DND-41 (cell line): ENCODE measurements at regions not wholly inside any gene's neighbourhood (a gene's known extent, or its start where the extent isn't known, plus 50 kb on each side); places are given as distances from the start of the nearest gene placed in this dataset.
"Not testable (repeated sequence)": the region's sequence is repeated elsewhere in the genome, so short reads cannot be mapped to it uniquely, and the experiment has no call there.

Experiments used
- ATAC-seq: fragments of 200-7000 bp; cut with Tn5 transposase; 3 replicates; pipeline ENCODE4 v1.9.1; 2021; ENCODE audit warnings: low read depth; ENCODE audit not compliant: insufficient read depth
- DNase-seq: peaks from one replicate; pipeline ENCODE4 v3.0.0-alpha.2; 2020
- H2AFZ ChIP-seq: 2 replicates; pipeline ENCODE4 v1.6.0; 2012; ENCODE audit warnings: low read depth, low read length
- H3K27ac ChIP-seq: 2 replicates; pipeline ENCODE4 v1.5.1; 2012; ENCODE audit warnings: low read length, inconsistent platforms
- H3K27me3 ChIP-seq: fragments of 200-600 bp; sonication (generic); 2 replicates; pipeline ENCODE4 v1.6.0; 2012; ENCODE audit warnings: low read length, mild to moderate bottlenecking, inconsistent platforms; ENCODE audit not compliant: insufficient read depth, poor library complexity
- H3K36me3 ChIP-seq: 2 replicates; pipeline ENCODE4 v1.5.1; 2012; ENCODE audit warnings: low read length, inconsistent platforms; ENCODE audit not compliant: insufficient read depth
- H3K4me1 ChIP-seq: 2 replicates; pipeline ENCODE4 v1.5.1; 2012; ENCODE audit warnings: mild to moderate bottlenecking, low read length; ENCODE audit not compliant: insufficient read depth
- H3K4me2 ChIP-seq: 2 replicates; pipeline ENCODE4 v1.6.0; 2012; ENCODE audit warnings: mild to moderate bottlenecking, moderate library complexity, low read length, inconsistent platforms; ENCODE audit not compliant: insufficient read depth
- H3K4me3 ChIP-seq, 2 experiments: fragments of 200-600 bp in 1 of 2; shearing (Covaris generic) in 1 of 2; 2 replicates each; pipeline ENCODE4 v1.5.1; 2012 to 2016; ENCODE audit warnings: inconsistent platforms in 2 of 2, low read length in 2 of 2, mild to moderate bottlenecking in 2 of 2, low read depth in 1 of 2, moderate library complexity in 1 of 2
- H3K79me2 ChIP-seq: 2 replicates; pipeline ENCODE4 v1.6.0; 2012; ENCODE audit warnings: low read length, inconsistent platforms; ENCODE audit not compliant: insufficient read depth
- H3K9ac ChIP-seq: 2 replicates; pipeline ENCODE4 v1.6.0; 2012; ENCODE audit warnings: low read depth, mild to moderate bottlenecking, inconsistent platforms, low read length, moderate library complexity
- H3K9me3 ChIP-seq: 2 replicates; pipeline ENCODE4 v1.5.1; 2012; ENCODE audit warnings: low read length, moderate library complexity, mild to moderate bottlenecking, inconsistent platforms; ENCODE audit not compliant: insufficient read depth, severe bottlenecking
- H4K20me1 ChIP-seq: 2 replicates; pipeline ENCODE4 v1.6.0; 2012; ENCODE audit warnings: low read length; ENCODE audit not compliant: insufficient read depth
- CTCF ChIP-seq: IDR thresholded peaks from 2 replicates; pipeline ENCODE4 v1.5.1; 2012; ENCODE audit warnings: borderline replicate concordance, low read length, moderate library complexity, mild to moderate bottlenecking; ENCODE audit not compliant: poor library complexity, severe bottlenecking; ENCODE audit errors: extremely low read depth
- EZH2 ChIP-seq: IDR thresholded peaks from 3 replicates; pipeline ENCODE4 v1.6.1; 2012; ENCODE audit warnings: borderline replicate concordance, low read depth, mild to moderate bottlenecking, moderate library complexity, low read length, inconsistent platforms; ENCODE audit not compliant: severe bottlenecking

DNA sequence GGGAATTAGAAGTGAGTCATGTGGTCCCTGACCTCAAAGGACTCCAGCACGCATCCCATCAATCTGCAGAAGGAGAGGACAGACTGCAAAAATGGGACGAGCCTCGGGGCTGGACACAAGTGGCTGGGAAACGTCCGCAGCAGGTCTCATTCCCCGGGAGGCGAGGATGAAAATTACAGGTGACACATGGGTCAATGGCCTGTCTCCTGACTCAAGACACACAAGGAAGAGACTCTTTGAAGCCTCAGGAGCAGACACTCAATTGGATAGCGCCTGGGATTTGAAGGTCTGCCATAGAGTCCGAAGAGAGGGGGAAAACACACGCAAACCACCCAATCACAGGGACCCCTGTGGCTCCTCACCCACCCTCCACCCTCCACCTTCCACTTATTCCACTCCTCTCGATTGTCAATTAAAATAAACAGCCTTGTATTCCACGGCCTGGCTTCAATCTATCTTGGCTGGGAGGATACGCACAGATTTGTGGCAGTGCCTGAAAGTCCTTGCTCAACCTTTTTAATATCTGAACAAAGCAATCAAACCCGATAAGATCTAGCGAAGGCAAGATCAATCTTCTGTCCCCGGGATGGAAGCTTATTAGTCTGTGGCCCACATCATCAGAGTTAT, 101.8 kb upstream of the CADM1 start:
- H3K4me2 ChIP-seq, result no peak overlapping the region
- no peak overlapping the region for H3K4me3 ChIP-seq
- TF ChIP-seq EZH2, result no peak
- no peak for TF ChIP-seq CTCF
- H3K9ac ChIP-seq, result no peak overlapping the region
- H3K27me3 ChIP-seq, result peaks cover 4% of the 10 kb centered on the region
- H3K79me2 ChIP-seq, result no peaks in the 10 kb centered on the region
- H3K9me3 ChIP-seq, result no peaks in the 10 kb centered on the region
- no peaks in the 10 kb centered on the region for H3K4me1 ChIP-seq
- no peak overlapping the region for H2AFZ ChIP-seq
- H4K20me1 ChIP-seq, result no peaks in the 10 kb centered on the region
- ATAC-seq (no peak), DNase-seq (no peak)
- no peaks in the 10 kb centered on the region for H3K36me3 ChIP-seq
- no peak overlapping the region for H3K27ac ChIP-seq

DNA sequence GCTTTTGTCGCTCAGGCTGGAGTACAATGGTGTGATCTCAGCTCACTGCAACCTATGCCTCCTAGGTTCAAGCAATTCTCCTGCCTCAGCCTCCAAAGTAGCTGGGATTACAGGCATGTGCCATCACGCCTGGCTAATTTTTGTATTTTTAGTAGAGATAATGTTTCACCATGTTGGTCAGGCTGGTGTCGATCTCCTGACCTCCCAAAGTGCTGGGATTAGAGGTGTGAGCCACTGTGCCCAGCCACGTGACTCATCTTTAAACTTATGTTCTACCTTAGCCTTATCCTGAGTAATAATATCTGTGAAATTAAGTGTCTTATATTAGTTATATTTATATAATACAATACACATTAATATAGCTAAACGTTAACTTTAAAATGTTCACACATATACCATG, 101.2 kb upstream of the CADM1 start:
- H2AFZ ChIP-seq, DNase-seq, H3K4me3 ChIP-seq, H3K79me2 ChIP-seq, ATAC-seq, H3K27ac ChIP-seq, H4K20me1 ChIP-seq, H3K4me2 ChIP-seq, H3K27me3 ChIP-seq, H3K9ac ChIP-seq, H3K36me3 ChIP-seq, H3K4me1 ChIP-seq, H3K9me3 ChIP-seq: not testable (repeated sequence)

DNA sequence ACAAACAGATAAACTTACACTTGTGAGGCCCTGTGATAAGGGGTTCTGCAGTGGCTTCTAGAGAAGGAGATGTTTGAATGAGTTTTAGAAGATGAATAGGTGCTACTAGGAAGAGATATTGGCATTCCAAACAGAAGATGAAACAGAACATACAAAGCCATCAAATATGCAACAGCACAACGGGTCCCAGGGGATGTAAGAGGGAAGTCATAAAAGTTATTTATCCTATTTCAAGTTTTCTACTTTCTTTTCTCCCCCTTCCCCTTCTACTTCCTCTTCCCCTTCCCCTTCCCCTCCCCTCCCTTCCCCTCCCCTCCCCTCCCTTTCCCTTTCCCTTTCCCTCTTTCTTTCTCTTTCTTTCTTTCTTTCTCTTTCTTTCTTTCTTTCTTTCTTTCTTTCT, 94.9 kb upstream of the CADM1 start:
- H3K9me3 ChIP-seq, result no peaks in the 10 kb centered on the region
- H3K27me3 ChIP-seq, result no peaks in the 10 kb centered on the region
- H3K4me2 ChIP-seq, result no peak overlapping the region
- TF ChIP-seq CTCF (no peak), EZH2 (no peak)
- H3K27ac ChIP-seq, result no peak overlapping the region
- H3K4me3 ChIP-seq, result no peak overlapping the region
- ATAC-seq (no peak), DNase-seq (no peak)
- no peaks in the 10 kb centered on the region for H4K20me1 ChIP-seq
- no peak overlapping the region for H2AFZ ChIP-seq
- H3K9ac ChIP-seq, result no peak overlapping the region
- no peaks in the 10 kb centered on the region for H3K79me2 ChIP-seq
- H3K4me1 ChIP-seq, result no peaks in the 10 kb centered on the region
- H3K36me3 ChIP-seq, result no peaks in the 10 kb centered on the region

GRCh38 chr11:115598257-115598901, 94.2 kb upstream of the CADM1 start:
- Histone ChIP-seq H4K20me1 (no peaks in the 10 kb centered on the region), H3K4me2 (no peak overlapping the region), H3K4me1 (no peaks in the 10 kb centered on the region), H3K27me3 (no peaks in the 10 kb centered on the region), H2AFZ (no peak overlapping the region), H3K79me2 (no peaks in the 10 kb centered on the region), H3K36me3 (no peaks in the 10 kb centered on the region), H3K27ac (no peak overlapping the region), H3K4me3 (no peak overlapping the region), H3K9ac (no peak overlapping the region), H3K9me3 (no peaks in the 10 kb centered on the region)
- DNase-seq (no peak), ATAC-seq (no peak)
- TF ChIP-seq EZH2 (no peak), CTCF (no peak)
